Stimulated activated CD4-positive, alpha-beta T cell treated with anti-CD3 and anti-CD28 coated beads, Interleukin-2, amount 100 ng/mL, for 24 hours (primary cell): ENCODE measurements at regions not wholly inside any gene's neighbourhood (a gene's known extent, or its start where the extent isn't known, plus 50 kb on each side); places are given as distances from the start of the nearest gene placed in this dataset.
"Not testable (repeated sequence)": the region's sequence is repeated elsewhere in the genome, so short reads cannot be mapped to it uniquely, and the experiment has no call there.

Experiments used
- DNase-seq, 2 donors: peaks; one replicate each; pipeline ENCODE4 v3.0.0-alpha.2; 2020

DNA sequence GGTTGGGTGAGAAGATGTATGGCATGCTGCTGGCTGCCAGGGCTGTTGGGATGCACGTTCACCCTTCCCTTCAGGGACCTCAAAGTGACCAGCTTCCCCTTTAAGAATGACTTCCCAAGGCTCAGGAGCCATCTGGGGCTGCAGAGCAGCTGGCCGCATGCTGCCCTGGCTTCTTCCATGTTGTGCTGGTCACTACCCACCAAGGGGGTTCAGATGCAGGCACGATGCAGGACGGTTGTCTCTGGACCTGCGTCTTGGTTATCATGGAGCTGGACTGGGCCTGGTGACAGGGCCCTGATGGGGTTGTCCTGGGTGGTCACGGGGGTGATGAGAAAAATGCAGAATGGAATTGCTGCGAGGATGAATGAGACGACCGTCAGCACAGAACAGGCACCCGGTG lies 297.8 kb downstream of the POTED start:
- DNase-seq, result not testable (repeated sequence)

DNA sequence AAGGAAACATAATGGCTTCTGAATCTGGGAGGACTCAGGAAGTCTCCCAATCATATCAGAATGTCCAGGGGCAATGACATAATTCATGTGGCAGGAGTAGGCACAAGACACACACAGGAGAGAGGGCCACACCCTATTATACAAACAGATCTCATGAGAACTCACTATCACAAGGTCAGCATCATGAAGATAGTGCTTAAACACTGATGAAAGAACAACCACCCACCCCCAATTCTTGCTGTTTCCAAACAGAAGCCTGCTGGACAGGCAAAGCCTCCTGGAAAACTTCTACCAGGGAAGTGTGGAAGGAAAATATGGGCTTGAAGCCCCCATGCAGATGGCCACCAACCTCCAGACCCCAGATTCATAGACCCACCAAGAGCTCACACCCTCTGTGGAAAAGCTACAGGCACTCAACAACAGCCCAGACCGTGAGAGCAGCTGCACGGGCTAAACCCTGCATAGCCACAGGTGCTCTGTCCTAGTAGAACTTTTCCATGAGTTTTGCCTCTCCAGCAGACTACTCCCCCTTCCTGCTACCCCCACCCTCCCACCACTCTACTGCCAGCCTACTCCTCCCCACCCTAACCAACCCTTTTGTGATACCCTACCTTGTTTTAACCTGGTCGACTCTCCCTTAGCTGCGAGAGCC lies 287.1 kb downstream of the POTED start:
- not testable (repeated sequence) for DNase-seq

DNA sequence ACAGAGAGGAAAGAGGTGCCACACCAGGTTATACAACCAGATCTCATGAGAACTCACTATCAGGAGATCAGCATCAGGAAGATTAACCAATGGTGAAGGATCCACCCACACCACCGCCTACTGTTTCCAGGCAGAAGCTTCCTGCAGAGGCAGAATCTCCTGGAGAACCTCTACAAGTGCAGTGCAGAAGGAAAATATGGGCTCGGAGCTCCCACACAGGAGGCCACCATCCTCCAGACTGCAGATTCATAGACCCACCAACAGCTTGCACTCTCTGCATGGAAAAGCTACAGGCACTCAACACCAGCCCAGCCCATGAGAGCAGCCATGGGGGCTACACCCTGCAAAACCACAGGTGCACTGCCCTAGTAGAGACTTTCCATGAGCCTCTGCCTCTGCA lies 284.0 kb downstream of the POTED start:
- DNase-seq, result not testable (repeated sequence)

DNA sequence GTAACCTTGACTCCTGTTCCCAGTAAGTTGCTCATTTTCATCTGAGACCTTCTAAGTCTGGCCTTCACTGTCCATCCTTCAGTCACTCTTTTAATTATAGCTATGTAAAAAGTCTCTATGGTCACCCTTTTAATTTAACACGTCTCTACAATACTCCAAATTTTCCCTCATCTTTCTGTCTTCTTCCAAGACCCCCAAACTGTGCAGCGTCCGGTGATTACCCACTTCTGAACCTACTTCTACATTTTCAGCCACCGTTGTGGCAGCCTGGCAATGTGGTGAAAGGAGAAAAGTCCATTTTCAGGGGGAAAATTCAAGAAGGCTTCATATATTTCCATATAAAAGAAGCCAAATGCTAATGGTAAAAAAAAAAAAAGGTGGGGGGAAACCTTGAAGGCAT lies 283.4 kb downstream of the POTED start:
- not testable (repeated sequence) for DNase-seq

DNA sequence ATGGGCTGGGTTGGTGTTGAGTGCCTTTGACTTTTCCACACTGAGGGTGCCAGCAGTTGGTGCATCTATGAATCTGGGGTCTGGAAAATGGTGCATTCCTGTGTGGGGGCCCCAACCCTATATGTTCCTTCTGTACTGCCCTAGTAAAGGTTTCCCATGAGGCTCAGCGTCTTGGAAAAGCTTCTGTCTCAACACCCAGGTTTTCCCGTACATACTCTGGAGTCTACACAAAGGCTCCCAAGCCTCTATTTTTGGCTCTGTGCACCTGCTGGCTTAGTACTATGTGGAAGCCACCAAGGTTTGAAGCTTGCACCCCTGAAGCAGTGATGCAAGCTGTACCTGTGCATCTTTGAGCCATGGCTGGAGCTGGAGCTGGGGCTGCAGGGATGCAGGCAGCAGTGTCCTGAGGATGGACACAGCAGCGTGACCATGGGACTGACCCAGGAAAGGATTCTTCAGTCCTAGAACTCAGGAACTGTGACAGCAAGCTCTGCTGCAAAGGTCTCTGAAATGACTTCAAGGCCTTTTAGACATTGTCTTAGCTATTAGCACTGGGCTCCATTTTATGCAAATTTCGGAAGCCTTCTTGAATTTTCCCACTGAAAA lies 282.7 kb downstream of the POTED start:
- not testable (repeated sequence) for DNase-seq

DNA sequence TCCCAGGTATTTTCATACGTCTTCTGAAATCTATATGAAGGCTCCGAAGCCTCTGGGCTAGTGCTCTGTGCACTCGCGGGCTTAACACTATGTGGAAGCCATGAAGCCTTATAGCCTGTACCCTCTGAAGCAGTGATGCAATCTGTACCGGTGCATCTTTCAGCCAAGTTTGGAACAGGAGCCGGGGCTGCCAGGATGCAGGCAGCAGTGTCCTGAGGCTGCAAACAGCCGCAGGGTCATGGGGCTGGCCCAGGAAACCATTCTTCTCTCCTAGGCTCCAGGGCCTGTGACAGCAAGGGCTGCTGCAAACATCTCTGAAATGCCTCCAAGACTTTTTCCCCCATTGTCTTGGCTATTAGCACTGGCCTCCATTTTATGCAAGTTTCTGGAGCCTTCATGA lies 279.6 kb downstream of the POTED start:
- DNase-seq, result not testable (repeated sequence)

DNA sequence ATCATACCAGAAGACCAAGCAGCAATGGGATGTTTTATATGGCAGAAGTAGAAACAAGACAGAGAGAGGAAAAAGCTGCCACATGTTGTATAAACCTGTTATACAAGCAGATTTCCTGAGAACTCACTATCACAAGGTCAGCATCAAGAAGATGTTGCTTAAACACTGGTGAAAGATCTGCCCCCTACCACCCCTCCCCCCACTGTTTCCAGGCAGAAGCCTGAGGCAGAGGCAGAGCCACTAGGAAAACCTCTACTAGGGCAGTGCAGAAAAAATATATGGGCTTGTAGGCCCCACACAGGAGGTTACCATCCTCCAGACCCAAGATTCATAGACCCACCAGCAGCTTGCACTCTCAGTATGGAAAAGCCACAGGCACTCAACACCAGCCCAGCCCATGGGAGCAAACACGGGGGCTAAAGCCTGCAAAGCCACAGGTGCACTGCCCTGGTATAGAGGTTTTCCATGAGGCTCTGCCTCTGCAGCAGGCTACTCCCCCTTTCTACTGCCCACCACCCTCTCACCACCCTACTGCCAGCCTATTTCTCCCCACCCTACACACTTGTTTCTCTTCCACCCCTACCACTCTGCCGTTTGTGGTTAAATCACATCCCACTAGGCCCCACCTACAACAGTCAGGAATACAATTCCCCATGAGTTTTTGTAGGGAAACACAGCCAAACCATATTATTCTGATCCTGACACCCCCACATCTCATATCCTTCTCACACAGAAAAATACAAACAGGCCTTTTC lies 274.2 kb downstream of the POTED start:
- not testable (repeated sequence) for DNase-seq

DNA sequence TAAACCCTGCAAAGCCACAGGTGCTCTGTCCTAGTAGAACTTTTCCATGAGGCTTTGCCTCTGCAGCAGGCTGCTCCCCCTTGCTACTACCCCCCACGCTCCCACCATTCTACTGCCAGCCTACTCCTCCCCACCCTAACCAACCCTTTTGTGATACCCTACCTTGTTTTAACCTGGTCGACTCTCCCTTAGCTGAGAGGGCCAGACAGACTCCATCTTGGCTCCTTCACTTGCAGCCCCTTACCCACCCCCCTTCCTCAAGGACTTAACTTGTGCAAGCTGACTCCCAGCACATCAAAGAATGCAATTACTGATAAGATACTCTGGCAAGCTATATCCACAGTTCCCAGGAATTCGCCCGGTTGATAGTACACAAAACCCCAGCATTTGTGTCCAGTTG lies 267.9 kb downstream of the POTED start:
- DNase-seq, result not testable (repeated sequence)

DNA sequence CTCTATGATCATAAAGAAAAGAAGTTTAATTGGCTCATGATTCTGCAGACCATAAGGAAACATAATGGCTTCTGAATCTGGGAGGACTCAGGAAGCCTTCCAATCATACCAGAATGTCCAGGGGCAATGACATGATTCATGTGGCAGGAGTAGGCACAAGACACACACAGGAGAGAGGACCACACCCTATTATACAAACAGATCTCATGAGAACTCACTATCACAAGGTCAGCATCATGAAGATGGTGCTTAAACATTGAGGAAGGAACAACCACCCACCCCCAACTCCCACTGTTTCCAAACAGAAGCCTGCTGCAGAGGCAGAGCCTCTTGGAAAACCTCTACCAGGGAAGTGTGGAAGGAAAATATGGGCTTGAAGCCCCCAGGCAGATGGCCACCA lies 267.4 kb downstream of the POTED start:
- DNase-seq, result not testable (repeated sequence)

DNA sequence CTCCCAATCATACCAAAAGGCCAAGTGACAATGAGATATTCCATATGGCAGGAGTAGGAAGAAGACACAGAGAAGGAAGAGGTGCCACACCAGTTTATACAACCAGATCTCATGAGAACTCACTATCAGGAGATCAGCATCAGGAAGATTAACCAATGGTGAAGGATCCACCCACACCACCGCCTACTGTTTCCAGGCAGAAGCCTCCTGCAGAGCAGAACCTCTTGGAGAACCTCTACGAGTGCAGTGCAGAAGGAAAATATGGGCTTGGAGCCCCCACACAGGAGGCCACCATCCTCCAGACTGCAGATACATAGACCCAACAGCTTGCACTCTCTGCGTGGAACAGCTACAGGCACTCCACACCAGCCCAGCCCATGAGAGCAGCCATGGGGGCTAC lies 264.4 kb downstream of the POTED start:
- DNase-seq, result not testable (repeated sequence)

DNA sequence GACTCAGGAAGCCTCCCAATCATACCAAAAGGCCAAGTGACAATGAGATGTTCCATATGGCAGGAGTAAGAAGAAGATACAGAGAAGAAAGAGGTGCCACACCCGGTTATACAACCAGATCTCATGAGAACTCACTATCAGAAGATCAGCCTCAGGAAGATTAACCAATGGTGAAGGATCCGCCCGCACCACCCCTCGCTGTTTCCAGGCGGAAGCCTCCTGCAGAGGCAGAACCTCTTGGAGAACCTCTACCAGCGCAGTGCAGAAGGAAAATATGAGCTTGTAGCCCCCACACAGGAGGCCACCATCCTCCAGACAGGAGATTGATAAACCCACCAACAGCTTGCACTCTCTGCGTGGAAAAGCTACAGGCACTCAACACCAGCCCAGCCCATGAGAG lies 245.1 kb downstream of the POTED start:
- DNase-seq, result no peak

DNA sequence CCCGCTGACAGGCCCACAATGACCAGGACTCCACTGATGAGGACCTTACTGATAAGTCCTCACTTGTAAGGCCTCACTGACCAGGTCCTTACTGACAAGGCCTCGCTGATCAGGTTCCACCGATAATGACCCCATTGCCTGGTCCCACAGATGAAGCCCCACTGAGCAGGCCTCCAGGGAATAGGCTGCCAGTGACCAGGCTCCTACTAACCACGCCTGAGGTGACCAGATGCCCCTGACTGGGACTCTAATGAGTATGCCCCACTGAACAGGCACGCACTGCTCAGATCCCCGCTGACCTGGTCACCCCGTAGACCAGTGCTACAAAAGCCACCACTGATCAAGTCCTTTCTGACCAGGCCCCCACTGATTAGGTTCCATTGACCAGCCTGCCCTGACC lies 241.2 kb downstream of the POTED start:
- DNase-seq, result not testable (repeated sequence)

DNA sequence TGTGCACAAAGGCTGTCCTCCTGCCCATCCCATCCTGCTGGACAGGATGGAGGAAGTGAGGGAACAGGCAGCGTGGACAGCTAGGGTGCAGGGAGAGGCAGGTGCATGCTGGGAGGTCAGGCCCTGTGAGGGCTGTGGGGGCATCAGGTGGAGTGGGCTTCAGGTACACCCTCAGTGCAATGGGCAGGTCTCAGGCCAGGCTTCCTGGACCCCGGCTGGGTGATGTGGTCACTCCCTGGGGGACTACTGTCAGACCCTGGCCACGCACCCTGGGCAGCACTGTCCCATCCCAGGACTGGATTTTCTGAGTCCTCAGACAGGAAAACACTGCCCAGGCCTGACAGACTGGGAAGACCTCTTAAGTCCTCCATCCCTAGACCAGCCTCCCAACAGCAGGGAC lies 239.9 kb downstream of the POTED start:
- not testable (repeated sequence) for DNase-seq

DNA sequence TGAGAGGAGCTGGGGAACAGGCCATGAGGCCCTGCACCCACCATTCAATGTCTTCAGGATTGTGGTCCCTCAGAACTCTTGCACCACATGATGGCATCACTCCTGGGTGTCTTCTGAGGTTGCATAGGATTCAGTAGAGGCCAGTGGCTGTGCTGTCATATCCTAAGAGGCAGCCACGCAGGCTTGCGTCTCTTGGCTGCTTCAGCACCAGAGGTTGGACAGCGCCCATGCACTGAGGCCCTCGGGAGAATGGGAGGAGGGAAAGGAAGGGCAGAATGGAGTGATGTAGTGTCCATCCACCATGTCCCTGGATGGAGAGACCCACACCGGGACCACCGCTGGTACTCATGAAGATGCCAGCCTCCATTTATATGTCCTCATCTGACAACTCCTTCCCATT lies 237.1 kb downstream of the POTED start:
- DNase-seq, result peak in 1 of 2 donors; percentile 2

DNA sequence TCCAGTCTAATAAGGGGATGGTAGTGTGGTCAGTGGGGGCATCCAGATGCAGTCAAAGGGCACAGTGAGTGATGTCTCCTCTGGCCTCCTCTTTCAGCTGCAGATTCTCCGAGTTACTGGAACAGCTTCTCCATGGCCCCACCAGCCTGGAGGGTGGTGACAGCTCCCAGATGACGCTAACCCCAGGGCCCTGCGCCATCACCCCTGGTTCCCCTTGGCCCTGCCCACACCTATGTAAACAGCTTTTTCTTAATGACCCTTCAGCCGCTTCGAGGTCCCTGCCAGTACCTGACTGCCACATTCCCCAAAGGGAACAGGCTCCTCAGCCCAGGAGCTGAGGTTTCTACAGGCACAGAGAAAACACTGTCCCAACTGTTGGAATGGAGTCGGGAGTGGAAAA lies 235.0 kb downstream of the POTED start:
- DNase-seq, result not testable (repeated sequence)

DNA sequence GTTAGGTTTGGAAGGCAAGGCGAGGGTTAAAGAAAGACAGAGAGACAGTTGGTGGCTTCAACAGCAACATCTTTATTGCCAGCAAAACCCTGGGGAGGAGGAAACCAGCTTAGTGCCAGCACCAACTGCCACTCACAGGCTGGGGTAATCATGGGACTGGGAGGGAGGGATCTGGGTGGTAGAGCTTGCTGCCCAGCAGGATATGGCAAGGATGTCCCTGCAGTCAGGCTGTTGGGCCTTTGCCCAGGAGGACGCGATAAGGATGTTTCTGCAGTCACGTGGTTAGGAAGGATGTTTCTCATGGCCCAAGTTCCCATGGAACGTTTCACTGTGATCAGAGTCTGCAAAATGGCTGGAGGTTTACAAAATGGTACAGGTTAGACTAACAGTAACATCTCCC lies 233.5 kb downstream of the POTED start:
- DNase-seq, result not testable (repeated sequence)

DNA sequence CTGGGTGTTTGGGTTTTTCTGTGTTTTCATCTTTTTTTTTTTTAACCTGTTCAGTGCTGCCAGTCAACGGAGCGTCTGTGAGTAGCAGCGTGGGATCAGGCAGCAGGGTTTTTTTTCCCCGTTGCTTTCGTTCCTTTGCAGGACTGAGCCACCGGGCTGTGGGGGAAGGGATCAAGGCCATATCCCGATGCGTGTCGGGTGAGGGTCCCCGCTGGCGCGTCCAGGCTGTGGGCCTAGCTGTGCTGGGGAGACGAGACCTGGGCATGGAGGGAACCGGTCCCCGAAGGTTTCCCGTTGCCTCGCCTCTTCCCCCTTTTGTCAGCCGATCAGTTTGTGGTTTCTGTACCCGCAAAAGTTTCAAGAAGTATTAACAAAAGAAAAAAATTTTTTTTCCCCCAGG lies 218.1 kb downstream of the POTED start:
- not testable (repeated sequence) for DNase-seq

DNA sequence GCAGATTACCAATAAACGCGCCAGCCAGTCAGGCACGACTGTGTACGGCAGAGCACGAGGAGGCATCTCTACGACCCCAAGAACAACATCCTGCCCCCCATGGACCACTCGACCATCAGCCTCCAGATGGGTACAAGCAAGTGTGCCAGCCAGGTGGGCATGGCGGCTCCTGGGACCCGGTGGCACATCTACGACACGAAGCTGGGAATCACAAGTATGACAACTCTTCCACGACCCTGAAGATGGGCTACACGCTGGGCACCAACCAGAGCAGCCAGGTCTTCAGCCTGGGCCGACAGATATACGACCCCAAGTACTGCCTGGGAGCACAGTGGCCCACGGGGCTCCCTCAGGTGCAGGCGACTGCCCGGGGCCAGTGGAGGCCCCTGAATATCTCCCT lies 217.6 kb downstream of the POTED start:
- DNase-seq, result no peak

DNA sequence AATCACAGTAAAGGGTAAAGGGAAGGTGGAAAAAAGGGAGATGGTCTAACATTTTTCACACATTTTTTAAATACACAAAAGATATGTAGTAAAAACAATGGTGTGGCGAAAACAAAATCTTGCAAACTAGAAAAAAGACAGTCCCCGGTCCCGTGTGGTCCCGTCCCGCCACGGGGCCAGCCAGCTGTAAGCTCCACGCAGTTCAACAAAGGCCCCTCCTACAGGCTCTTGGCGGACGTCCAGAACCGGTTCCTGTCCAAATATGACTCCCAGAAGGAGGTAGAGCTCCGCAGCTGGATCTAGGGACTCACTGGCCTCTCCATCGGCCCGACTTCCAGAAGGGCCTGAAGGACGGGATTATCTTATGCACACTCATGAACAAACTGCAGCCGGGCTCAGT lies 216.9 kb downstream of the POTED start:
- DNase-seq, result not testable (repeated sequence)

DNA sequence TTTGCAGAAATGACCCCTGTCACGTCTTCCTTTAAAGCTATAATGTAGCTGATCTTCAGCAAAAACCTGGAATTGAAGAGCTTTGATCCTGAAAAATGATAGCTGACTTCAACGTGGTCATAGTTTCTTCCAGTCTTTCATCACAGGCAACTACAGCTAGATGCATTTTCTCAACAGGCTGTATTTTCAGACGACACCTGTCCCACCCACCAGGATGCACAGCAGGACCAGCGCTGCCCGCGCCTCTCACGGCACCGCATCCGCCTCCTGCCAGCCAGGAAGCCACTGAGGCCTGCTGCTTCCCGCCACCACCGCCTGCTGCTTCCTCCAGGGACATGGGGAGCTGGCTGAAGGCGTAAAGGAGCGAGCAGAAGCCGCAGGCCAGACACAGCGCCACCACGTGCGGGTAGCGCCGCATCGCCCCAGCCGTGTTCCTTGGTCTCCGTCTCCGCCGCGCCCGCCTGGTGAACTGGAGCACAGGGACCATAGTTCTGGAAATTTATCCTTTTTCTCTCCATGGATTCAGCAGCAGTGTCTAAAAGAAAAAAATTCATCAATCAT lies 215.7 kb downstream of the POTED start:
- not testable (repeated sequence) for DNase-seq

DNA sequence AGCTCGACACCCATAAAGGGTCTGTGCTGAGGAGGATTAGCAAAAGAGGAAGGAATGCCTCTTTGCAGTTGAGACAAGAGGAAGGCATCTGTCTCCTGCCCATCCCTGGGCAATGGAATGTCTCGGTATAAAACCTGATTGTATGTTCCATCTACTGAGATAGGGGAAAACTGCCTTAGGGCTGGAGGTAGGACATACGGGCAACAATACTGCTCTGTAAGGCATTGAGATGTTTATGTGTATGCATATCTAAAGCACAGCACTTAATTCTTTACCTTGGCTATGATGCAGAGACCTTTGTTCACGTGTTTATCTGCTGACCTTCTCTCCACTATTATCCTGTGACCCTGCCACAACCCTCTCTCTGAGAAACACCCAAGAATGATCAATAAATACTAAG lies 210.7 kb downstream of the POTED start:
- DNase-seq, result not testable (repeated sequence)

DNA sequence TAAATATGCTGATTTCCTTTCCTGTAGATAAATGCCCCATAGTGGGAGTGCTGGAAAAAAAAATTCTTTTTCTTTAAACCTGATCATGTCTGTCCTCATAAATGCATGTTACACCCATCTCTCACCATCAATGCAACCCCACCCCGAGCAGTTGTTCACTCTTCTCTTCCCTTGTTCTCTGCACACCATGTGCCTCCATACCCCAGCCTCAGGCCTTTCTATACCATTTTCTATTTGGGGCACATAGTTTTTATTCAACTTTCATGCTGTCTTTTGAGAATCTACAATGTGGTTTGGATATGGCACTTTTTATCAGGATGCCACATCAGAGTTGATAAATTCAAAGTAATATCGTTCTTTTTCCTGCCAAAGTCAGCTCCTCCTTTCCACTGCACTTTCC lies 202.6 kb downstream of the POTED start:
- not testable (repeated sequence) for DNase-seq

DNA sequence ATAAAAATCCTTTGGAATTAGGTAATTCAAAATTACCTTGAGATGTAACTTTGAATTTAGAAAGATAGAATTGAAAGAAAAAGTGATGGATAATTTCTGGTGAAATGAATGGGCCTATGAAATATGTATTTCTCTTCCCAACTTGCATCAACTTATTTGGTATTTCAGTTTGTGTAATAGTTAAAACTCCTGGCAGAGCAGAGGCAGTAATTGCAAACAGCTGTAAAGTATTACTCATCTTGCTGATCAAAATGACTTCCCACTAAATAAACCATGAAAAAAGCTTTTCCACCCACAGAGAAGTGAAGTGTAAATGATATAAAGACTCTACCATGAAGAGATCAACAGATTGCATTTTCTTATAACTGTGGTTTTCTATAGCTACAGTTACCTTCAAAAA lies 201.0 kb downstream of the POTED start:
- not testable (repeated sequence) for DNase-seq

DNA sequence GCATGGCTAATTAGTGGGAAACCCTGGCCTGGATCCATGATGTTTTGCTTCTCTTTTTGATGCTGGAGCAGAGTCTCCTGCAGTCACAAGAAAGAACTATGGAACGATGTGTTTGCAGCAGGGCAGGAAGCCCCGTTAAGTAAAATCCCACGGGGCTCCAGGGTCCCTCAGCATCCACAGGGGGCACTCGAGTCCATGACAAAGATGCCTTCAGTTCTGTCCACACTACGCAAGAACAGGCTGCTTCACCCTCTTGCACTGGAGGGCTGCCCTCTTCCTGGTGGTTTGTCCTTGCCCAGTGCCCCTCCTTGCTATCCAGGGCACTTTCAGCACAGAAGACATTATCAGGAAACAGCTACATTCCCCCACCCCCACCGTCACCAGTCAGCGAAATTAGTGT lies 196.9 kb downstream of the POTED start:
- DNase-seq, result not testable (repeated sequence)
